K562 (cell line): ENCODE measurements at regions not wholly inside any gene's neighbourhood (a gene's known extent, or its start where the extent isn't known, plus 50 kb on each side); places are given as distances from the start of the nearest gene placed in this dataset.

Experiments used
- NFIC ChIP-seq: fragments of 450-650 bp; IDR thresholded peaks from 2 replicates; pipeline ENCODE4 v1.6.1; 2017; ENCODE audit warnings: mild to moderate bottlenecking, inconsistent platforms
- RAD21 ChIP-seq, 2 experiments: fragments of 250-450 bp in 1 of 2; fragments of 450-650 bp in 1 of 2; sonication (Bioruptor Pico) in 1 of 2; formaldehyde crosslinking in 1 of 2; IDR thresholded peaks in 1 of 2; conservative IDR thresholded peaks in 1 of 2; 2 replicates each; pipeline versions ENCODE4 v1.4.0 to v1.8.0; 2020 to 2022; ENCODE audit warnings: mild to moderate bottlenecking in 2 of 2, moderate library complexity in 1 of 2
- RCOR1 ChIP-seq, 2 experiments: IDR thresholded peaks; 2 replicates each; pipeline ENCODE4 v1.6.1; 2012; ENCODE audit warnings: low read depth in 2 of 2, low read length in 2 of 2, borderline replicate concordance in 1 of 2, improper control_type of control experiment in 1 of 2
- SP1 ChIP-seq: sonication (generic); formaldehyde crosslinking; IDR thresholded peaks from 2 replicates; pipeline ENCODE4 v1.8.1; 2022; ENCODE audit warnings: mild to moderate bottlenecking, missing genetic modification reagents
- ZNF121 ChIP-seq: sonication (generic); formaldehyde crosslinking; conservative IDR thresholded peaks from 2 replicates; pipeline ENCODE4 v1.8.0; 2022; ENCODE audit warnings: missing genetic modification reagents
- TF ChIP-seq, protein P1 (sequence below), 2 experiments: fragments of 200-800 bp in 1 of 2; sonication (Bioruptor generic) in 1 of 2; sonication (generic) in 1 of 2; formaldehyde crosslinking in 1 of 2; IDR thresholded peaks in 1 of 2; conservative IDR thresholded peaks in 1 of 2; 2 replicates each; pipeline versions ENCODE4 v1.5.0 to v1.6.1; 2016 to 2020; ENCODE audit warnings: missing compliant biosample characterization in 1 of 2, missing genetic modification characterization in 1 of 2, missing genetic modification reagents in 1 of 2

DNA sequence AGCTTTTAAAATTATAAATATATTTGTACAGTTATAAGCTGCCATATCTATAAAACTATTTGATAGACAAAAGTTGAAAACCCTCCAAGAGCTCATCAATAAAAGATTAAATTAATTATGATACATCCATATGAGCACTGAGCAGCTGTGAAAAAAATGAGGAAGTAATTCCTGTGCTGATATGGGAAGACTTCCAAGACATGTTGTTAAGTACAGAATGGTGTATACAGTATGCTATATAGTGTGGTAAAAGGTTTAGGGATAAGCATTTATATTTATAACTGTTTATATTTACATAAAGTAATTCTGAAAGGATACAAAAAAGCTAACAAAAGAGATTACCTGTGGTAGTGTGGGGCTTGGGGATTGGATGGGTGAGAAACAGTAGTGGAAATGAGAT is 92.8 kb upstream of the BMP2K start:
- TF ChIP-seq RCOR1 (IDR thresholded peaks at IDR 0.05; ENCODE audit: borderline replicate concordance in 1 of 2, low read depth in 2 of 2, low read length in 2 of 2) (no peak), SP1 (no peak), ZNF121 (CRISPR knock-in tag) (no peak), RAD21 (CRISPR knock-in tag; conservative IDR thresholded peaks at IDR 0.05 in 1 of 2, IDR thresholded peaks at IDR 0.05 in 1 of 2) (no peak), NFIC (no peak)
- TF ChIP-seq, protein P1, sequence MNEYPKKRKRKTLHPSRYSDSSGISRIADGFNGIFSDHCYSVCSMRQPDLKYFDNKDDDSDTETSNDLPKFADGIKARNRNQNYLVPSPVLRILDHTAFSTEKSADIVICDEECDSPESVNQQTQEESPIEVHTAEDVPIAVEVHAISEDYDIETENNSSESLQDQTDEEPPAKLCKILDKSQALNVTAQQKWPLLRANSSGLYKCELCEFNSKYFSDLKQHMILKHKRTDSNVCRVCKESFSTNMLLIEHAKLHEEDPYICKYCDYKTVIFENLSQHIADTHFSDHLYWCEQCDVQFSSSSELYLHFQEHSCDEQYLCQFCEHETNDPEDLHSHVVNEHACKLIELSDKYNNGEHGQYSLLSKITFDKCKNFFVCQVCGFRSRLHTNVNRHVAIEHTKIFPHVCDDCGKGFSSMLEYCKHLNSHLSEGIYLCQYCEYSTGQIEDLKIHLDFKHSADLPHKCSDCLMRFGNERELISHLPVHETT (CRISPR knock-in tag; conservative IDR thresholded peaks at IDR 0.05 in 1 of 2, IDR thresholded peaks at IDR 0.05 in 1 of 2): no peak
